H9 (cell line): ENCODE measurements at regions not wholly inside any gene's neighbourhood (a gene's known extent, or its start where the extent isn't known, plus 50 kb on each side); places are given as distances from the start of the nearest gene placed in this dataset.

Experiments
- DNase-seq: peaks from one replicate; pipeline ENCODE4 v3.0.0-alpha.2; 2017
- H2AFZ ChIP-seq: one replicate; pipeline ENCODE4 v1.6.1; 2013; ENCODE audit warnings: mild to moderate bottlenecking, low read length, control low read depth, moderate library complexity
- H2AK5ac ChIP-seq: 2 replicates; pipeline ENCODE4 v1.6.1; 2013; ENCODE audit warnings: low read length, control low read depth, mixed read lengths; ENCODE audit not compliant: insufficient read length
- H2BK120ac ChIP-seq: one replicate; pipeline ENCODE4 v1.6.1; 2013; ENCODE audit warnings: low read depth, mild to moderate bottlenecking, low read length, control low read depth, inconsistent platforms; ENCODE audit not compliant: poor library complexity, severe bottlenecking
- H2BK12ac ChIP-seq: 2 replicates; pipeline ENCODE4 v1.6.1; 2013; ENCODE audit warnings: low read length, control low read depth, mixed read lengths, low read depth; ENCODE audit not compliant: insufficient read length
- H2BK15ac ChIP-seq: 2 replicates; pipeline ENCODE4 v1.6.1; 2013; ENCODE audit warnings: low read depth, low read length, control low read depth
- H2BK20ac ChIP-seq: one replicate; pipeline ENCODE4 v1.6.1; 2013; ENCODE audit warnings: low read depth, mild to moderate bottlenecking, low read length, control low read depth, inconsistent platforms; ENCODE audit not compliant: poor library complexity, severe bottlenecking
- H2BK5ac ChIP-seq: 2 replicates; pipeline ENCODE4 v1.6.1; 2013; ENCODE audit warnings: low read length, control low read depth, mixed read lengths; ENCODE audit not compliant: insufficient read length
- H3K14ac ChIP-seq: 2 replicates; pipeline ENCODE4 v1.6.1; 2013; ENCODE audit warnings: low read length, control low read depth; ENCODE audit not compliant: insufficient read depth
- H3K18ac ChIP-seq: 2 replicates; pipeline ENCODE4 v1.6.1; 2013; ENCODE audit warnings: low read depth, mild to moderate bottlenecking, mixed read lengths, low read length, control low read depth; ENCODE audit not compliant: insufficient read length
- H3K23ac ChIP-seq: 2 replicates; pipeline ENCODE4 v1.6.1; 2013; ENCODE audit warnings: low read length, control low read depth, mixed read lengths, low read depth; ENCODE audit not compliant: insufficient read length
- H3K23me2 ChIP-seq: 2 replicates; pipeline ENCODE4 v1.6.1; 2013; ENCODE audit warnings: low read depth, mild to moderate bottlenecking, mixed read lengths, low read length, control low read depth; ENCODE audit not compliant: insufficient read length, poor library complexity, severe bottlenecking
- H3K27ac ChIP-seq: 2 replicates; pipeline ENCODE4 v1.5.1; 2013; ENCODE audit warnings: low read length, control low read depth, mixed read lengths, low read depth; ENCODE audit not compliant: insufficient read length
- H3K27me3 ChIP-seq: 2 replicates; pipeline ENCODE4 v1.6.1; 2013; ENCODE audit warnings: low read length, control low read depth, inconsistent platforms; ENCODE audit not compliant: insufficient read depth
- H3K4ac ChIP-seq: 2 replicates; pipeline ENCODE4 v1.6.1; 2013; ENCODE audit warnings: low read depth, mild to moderate bottlenecking, control low read depth, inconsistent platforms, low read length, moderate library complexity
- H3K4me1 ChIP-seq: 2 replicates; pipeline ENCODE4 v1.6.1; 2013; ENCODE audit warnings: low read length, control low read depth, inconsistent platforms; ENCODE audit not compliant: insufficient read depth
- H3K4me2 ChIP-seq: 2 replicates; pipeline ENCODE4 v1.6.1; 2013; ENCODE audit warnings: low read length, control low read depth, mixed read lengths; ENCODE audit not compliant: insufficient read length, insufficient read depth
- H3K56ac ChIP-seq: 2 replicates; pipeline ENCODE4 v1.6.1; 2013; ENCODE audit warnings: low read depth, mild to moderate bottlenecking, mixed read lengths, low read length, control low read depth; ENCODE audit not compliant: insufficient read length
- H3K79me1 ChIP-seq: 2 replicates; pipeline ENCODE4 v1.6.1; 2013; ENCODE audit warnings: low read depth, mild to moderate bottlenecking, moderate library complexity, low read length, control low read depth, inconsistent platforms; ENCODE audit not compliant: insufficient read depth, poor library complexity, severe bottlenecking
- H3K79me2 ChIP-seq: 2 replicates; pipeline ENCODE4 v1.6.1; 2013; ENCODE audit warnings: low read length, control low read depth, inconsistent platforms; ENCODE audit not compliant: insufficient read depth
- H3K9ac ChIP-seq: 2 replicates; pipeline ENCODE4 v1.6.1; 2013; ENCODE audit warnings: low read length, control low read depth, mixed read lengths; ENCODE audit not compliant: insufficient read length; ENCODE audit errors: extremely low read depth
- H3K9me3 ChIP-seq: one replicate; pipeline ENCODE4 v1.6.1; 2013; ENCODE audit warnings: low read depth, low read length, inconsistent platforms; ENCODE audit not compliant: control insufficient read depth
- H3T11ph ChIP-seq: one replicate; pipeline ENCODE4 v1.6.1; 2013; ENCODE audit warnings: mild to moderate bottlenecking, low read length, control low read depth, inconsistent platforms
- H4K20me1 ChIP-seq: one replicate; pipeline ENCODE4 v1.6.1; 2013; ENCODE audit not compliant: control insufficient read depth, insufficient read length, insufficient read depth
- H4K5ac ChIP-seq: 2 replicates; pipeline ENCODE4 v1.6.1; 2013; ENCODE audit warnings: low read depth, mild to moderate bottlenecking, mixed read lengths, low read length, control low read depth; ENCODE audit not compliant: insufficient read length
- H4K8ac ChIP-seq: replicated peaks from 2 replicates; pipeline ENCODE4 v1.6.1; 2013; ENCODE audit warnings: low read length, control low read depth, mixed read lengths, low read depth; ENCODE audit not compliant: insufficient read length
- H4K91ac ChIP-seq: 2 replicates; pipeline ENCODE4 v1.6.1; 2013; ENCODE audit warnings: low read depth, mild to moderate bottlenecking, moderate library complexity, mixed read lengths, low read length, control low read depth; ENCODE audit not compliant: insufficient read length
- H3K27ac Mint-ChIP-seq, 3 experiments: 2 replicates in 2 of 3; 3 replicates in 1 of 3; pipeline ENCODE4 v1.8.0; 2020 to 2021; ENCODE audit warnings: mixed read lengths in 3 of 3, mild to moderate bottlenecking in 1 of 3, moderate library complexity in 1 of 3
- H3K27me3 Mint-ChIP-seq: 2 replicates; pipeline ENCODE4 v1.8.0; 2021; ENCODE audit warnings: low read depth, mild to moderate bottlenecking, moderate library complexity, mixed read lengths
- H3K36me3 Mint-ChIP-seq, 3 experiments: 2 replicates in 2 of 3; 3 replicates in 1 of 3; pipeline ENCODE4 v1.8.0; 2020 to 2021; ENCODE audit warnings: low read depth in 3 of 3, mixed read lengths in 3 of 3; ENCODE audit not compliant: insufficient read depth in 1 of 3
- H3K4me1 Mint-ChIP-seq, 2 experiments: 2 replicates each; pipeline ENCODE4 v1.8.0; 2020; ENCODE audit warnings: mixed read lengths in 2 of 2
- H3K4me3 Mint-ChIP-seq, 2 experiments: 2 replicates in 1 of 2; 3 replicates in 1 of 2; pipeline ENCODE4 v1.8.0; 2020 to 2021; ENCODE audit warnings: mild to moderate bottlenecking in 2 of 2, mixed read lengths in 2 of 2, moderate library complexity in 1 of 2
- H3K9me3 Mint-ChIP-seq, 2 experiments: 2 replicates in 1 of 2; 3 replicates in 1 of 2; pipeline ENCODE4 v1.8.0; 2020; ENCODE audit warnings: mild to moderate bottlenecking in 2 of 2, mixed read lengths in 2 of 2, moderate library complexity in 1 of 2
- WGBS: extraction: QIAGEN DNeasy Blood & Tissue Kit; methylation state at CpG from one replicate; pipeline ENCODE4 v1.1.7; 2013; ENCODE audit warnings: missing lambda C conversion rate, low lambda C conversion rate, mixed read lengths; ENCODE audit not compliant: insufficient read length; ENCODE audit errors: extremely low coverage; 5-methylcytosine and 5-hydroxymethylcytosine counted together
- TF ChIP-seq, protein P1 (sequence below): fragments of 200-600 bp; sonication (generic); conservative IDR thresholded peaks from 3 replicates; pipeline ENCODE4 v1.8.0; 2021; ENCODE audit warnings: antibody characterized with exemption, mild to moderate bottlenecking

DNA sequence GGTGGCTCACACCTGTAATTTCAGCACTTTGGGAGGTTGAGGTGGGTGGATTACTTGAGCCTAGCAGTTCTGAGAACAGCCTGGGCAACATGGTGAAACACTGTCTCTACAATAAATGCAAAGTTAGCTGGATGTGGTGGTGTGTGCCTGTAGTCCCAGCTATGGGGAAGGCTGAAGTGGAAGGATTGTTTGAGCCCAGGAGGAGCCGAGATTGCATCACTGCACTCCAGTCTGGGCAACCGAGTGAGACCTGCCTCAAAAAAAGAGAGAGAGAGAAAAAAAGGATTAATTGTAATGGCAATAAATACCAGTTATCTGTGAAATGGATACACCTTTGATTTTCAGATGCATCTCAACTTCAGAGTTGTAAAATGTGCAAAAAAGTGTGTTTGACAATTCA is 58.8 kb downstream of the SPRY1 start:
- no peak overlapping the region for H2BK120ac ChIP-seq
- H3K9me3 ChIP-seq = no peaks in the 10 kb centered on the region
- Mint-ChIP-seq H3K9me3 (no peaks in the 10 kb centered on the region), H3K36me3 (peaks cover 0 to 3% (median 0%) of the 10 kb centered on the region in 3 experiments; a peak in 2 of 7 replicates), H3K27ac (no peak overlapping the region), H3K4me3 (no peak overlapping the region), H3K4me1 (no peaks in the 10 kb centered on the region), H3K27me3 (no peaks in the 10 kb centered on the region)
- H3K27me3 ChIP-seq = no peaks in the 10 kb centered on the region
- no peak overlapping the region for H3K18ac ChIP-seq
- H3K14ac ChIP-seq = no peak overlapping the region
- H4K20me1 ChIP-seq = no peaks in the 10 kb centered on the region
- H3K23me2 ChIP-seq = no peaks in the 10 kb centered on the region
- no peak overlapping the region for H3K9ac ChIP-seq
- no peak overlapping the region for H4K5ac ChIP-seq
- H3K56ac ChIP-seq = no peak overlapping the region
- H2BK20ac ChIP-seq = no peak overlapping the region
- no peak overlapping the region for H3K4ac ChIP-seq
- no peak overlapping the region for H2BK15ac ChIP-seq
- no peak overlapping the region for H2AK5ac ChIP-seq
- no peak overlapping the region for H3K27ac ChIP-seq
- no peak overlapping the region for H4K8ac ChIP-seq
- DNase-seq = no peak
- no peak overlapping the region for H2BK12ac ChIP-seq
- no peak overlapping the region for H3K23ac ChIP-seq
- no peaks in the 10 kb centered on the region for H3K79me2 ChIP-seq
- H3K4me2 ChIP-seq = no peak overlapping the region
- TF ChIP-seq, protein P1, sequence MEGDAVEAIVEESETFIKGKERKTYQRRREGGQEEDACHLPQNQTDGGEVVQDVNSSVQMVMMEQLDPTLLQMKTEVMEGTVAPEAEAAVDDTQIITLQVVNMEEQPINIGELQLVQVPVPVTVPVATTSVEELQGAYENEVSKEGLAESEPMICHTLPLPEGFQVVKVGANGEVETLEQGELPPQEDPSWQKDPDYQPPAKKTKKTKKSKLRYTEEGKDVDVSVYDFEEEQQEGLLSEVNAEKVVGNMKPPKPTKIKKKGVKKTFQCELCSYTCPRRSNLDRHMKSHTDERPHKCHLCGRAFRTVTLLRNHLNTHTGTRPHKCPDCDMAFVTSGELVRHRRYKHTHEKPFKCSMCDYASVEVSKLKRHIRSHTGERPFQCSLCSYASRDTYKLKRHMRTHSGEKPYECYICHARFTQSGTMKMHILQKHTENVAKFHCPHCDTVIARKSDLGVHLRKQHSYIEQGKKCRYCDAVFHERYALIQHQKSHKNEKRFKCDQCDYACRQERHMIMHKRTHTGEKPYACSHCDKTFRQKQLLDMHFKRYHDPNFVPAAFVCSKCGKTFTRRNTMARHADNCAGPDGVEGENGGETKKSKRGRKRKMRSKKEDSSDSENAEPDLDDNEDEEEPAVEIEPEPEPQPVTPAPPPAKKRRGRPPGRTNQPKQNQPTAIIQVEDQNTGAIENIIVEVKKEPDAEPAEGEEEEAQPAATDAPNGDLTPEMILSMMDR = no peak
- no peak overlapping the region for H3T11ph ChIP-seq
- H3K4me1 ChIP-seq = no peaks in the 10 kb centered on the region
- no peak overlapping the region for H2BK5ac ChIP-seq
- WGBS = no CpG with 5 or more reads among the region's 2 CpGs
- H2AFZ ChIP-seq = no peak overlapping the region
- H3K79me1 ChIP-seq = no peaks in the 10 kb centered on the region
- H4K91ac ChIP-seq = no peak overlapping the region
